HepG2 (cell line): ENCODE measurements at regions not wholly inside any gene's neighbourhood (a gene's known extent, or its start where the extent isn't known, plus 50 kb on each side); places are given as distances from the start of the nearest gene placed in this dataset.

Experiments used
- ATAC-seq: fragments of 200-7000 bp; cut with Tn5 transposase; 3 replicates; pipeline ENCODE4 v1.9.1; 2020; ENCODE audit warnings: mild to moderate bottlenecking, moderate library complexity
- BruUV-seq: library from RNA; stranded (reverse); fragments of 400-500 nt; replicated peaks from 2 replicates; lab custom pipeline; 2021; lab: Mats Ljungman, UMichigan
- CTCF ChIA-PET: fragments of 300-600 bp; formaldehyde crosslinking; extraction: SDS; loops from one replicate; lab custom pipeline; 2021; ENCODE audit warnings: low total read pairs, inconsistent platforms, low intra/inter-chr PET ratio; lab: Yijun Ruan, JAX
- POLR2A ChIA-PET: fragments of 350-600 bp; sonication (Branson Sonifier 250); formaldehyde crosslinking; loops from one replicate; lab custom pipeline; 2020; ENCODE audit warnings: antibody characterized with exemption, inconsistent platforms; lab: Yijun Ruan, JAX
- DNase-seq: peaks from one replicate; pipeline ENCODE4 v3.0.0-alpha.2; 2015; ENCODE audit warnings: low spot score
- FAIRE-seq: peaks from 3 replicates; lab custom pipeline; 2011; peaks lifted over from hg19 to GRCh38; lab: Jason Lieb, UNC
- H2AFZ ChIP-seq: one replicate; pipeline ENCODE4 v1.6.1; 2011; ENCODE audit warnings: low read length, inconsistent platforms
- H3K27ac ChIP-seq: fragments of 300-600 bp; 3 replicates; pipeline ENCODE4 v1.8.0; 2011; ENCODE audit warnings: mixed run types, mild to moderate bottlenecking, mixed read lengths, low read length, inconsistent platforms; ENCODE audit not compliant: insufficient read depth; ENCODE audit errors: extremely low read length
- H3K27me3 ChIP-seq, 2 experiments: fragments of 200-600 bp in 1 of 2; 2 replicates in 1 of 2; 3 replicates in 1 of 2; pipeline versions ENCODE4 v1.6.0 to v1.8.0; 2011; ENCODE audit warnings: low read length in 2 of 2, mild to moderate bottlenecking in 2 of 2, moderate library complexity in 2 of 2, inconsistent platforms in 1 of 2; ENCODE audit not compliant: insufficient read depth in 2 of 2, control insufficient read depth in 1 of 2
- H3K36me3 ChIP-seq, 2 experiments: fragments of 200-600 bp in 1 of 2; replicated peaks in 1 of 2; 2 replicates in 1 of 2; 3 replicates in 1 of 2; pipeline versions ENCODE4 v1.5.1 to v1.8.0; 2011; ENCODE audit warnings: low read length in 2 of 2, inconsistent platforms in 1 of 2; ENCODE audit not compliant: insufficient read depth in 2 of 2, control insufficient read depth in 1 of 2
- H3K4me1 ChIP-seq: 2 replicates; pipeline ENCODE4 v1.5.1; 2012; ENCODE audit warnings: low read length, inconsistent platforms; ENCODE audit not compliant: insufficient read depth
- H3K4me2 ChIP-seq: 2 replicates; pipeline ENCODE4 v1.6.0; 2011; ENCODE audit warnings: low read depth, low read length, inconsistent platforms
- H3K4me3 ChIP-seq, 3 experiments: fragments of 200-600 bp in 1 of 3; sonication (generic), shearing (Covaris generic) in 1 of 3; replicated peaks in 1 of 3; 2 replicates each; pipeline ENCODE4 v1.5.1; 2011 to 2016; ENCODE audit warnings: low read length in 3 of 3, inconsistent platforms in 2 of 3, low read depth in 2 of 3, mild to moderate bottlenecking in 2 of 3, control low read depth in 1 of 3, mixed read lengths in 1 of 3; ENCODE audit not compliant: insufficient read depth in 1 of 3
- H3K79me2 ChIP-seq: one replicate; pipeline ENCODE4 v1.6.1; 2011; ENCODE audit warnings: low read length, inconsistent platforms; ENCODE audit not compliant: insufficient read depth
- H3K9ac ChIP-seq: 2 replicates; pipeline ENCODE4 v1.6.0; 2011; ENCODE audit warnings: mild to moderate bottlenecking, low read depth, low read length, inconsistent platforms; ENCODE audit not compliant: insufficient read depth
- H3K9me3 ChIP-seq: 2 replicates; pipeline ENCODE4 v1.5.1; 2012; ENCODE audit warnings: mild to moderate bottlenecking, low read length
- H4K20me1 ChIP-seq: 2 replicates; pipeline ENCODE4 v1.6.0; 2011; ENCODE audit warnings: inconsistent platforms, mild to moderate bottlenecking, low read length, moderate library complexity; ENCODE audit not compliant: insufficient read depth
- AHDC1 ChIP-seq: sonication (generic); formaldehyde crosslinking; IDR thresholded peaks from 2 replicates; pipeline ENCODE4 v1.5.1; 2020; ENCODE audit warnings: mild to moderate bottlenecking, missing genetic modification reagents, borderline replicate concordance
- ATF7-NPFF ChIP-seq: sonication (generic); formaldehyde crosslinking; IDR thresholded peaks from 2 replicates; pipeline ENCODE4 v1.8.1; 2023; ENCODE audit warnings: mild to moderate bottlenecking, low read depth, missing genetic modification reagents, moderate library complexity
- BCL6 ChIP-seq: IDR thresholded peaks from 2 replicates; pipeline ENCODE4 v1.6.1; 2016; ENCODE audit warnings: missing genetic modification reagents, missing compliant biosample characterization
- BHLHE40 ChIP-seq: IDR thresholded peaks from 2 replicates; pipeline ENCODE4 v1.6.1; 2011; ENCODE audit warnings: low read length, improper control_type of control experiment
- FOXA1 ChIP-seq, 2 experiments: fragments of 450-650 bp in 1 of 2; sonication (generic) in 1 of 2; formaldehyde crosslinking in 1 of 2; IDR thresholded peaks; 2 replicates each; pipeline versions ENCODE4 v1.4.0 to v1.6.1; 2016 to 2020; ENCODE audit warnings: missing genetic modification reagents in 1 of 2
- NCOA1 ChIP-seq: sonication (generic); formaldehyde crosslinking; IDR thresholded peaks from 2 replicates; pipeline ENCODE4 v1.9.0; 2021; ENCODE audit warnings: missing genetic modification reagents
- NFKBIZ ChIP-seq: IDR thresholded peaks from 2 replicates; pipeline ENCODE4 v1.6.1; 2018; ENCODE audit warnings: missing genetic modification reagents, missing compliant biosample characterization
- PHF21A ChIP-seq: sonication (generic); formaldehyde crosslinking; IDR thresholded peaks from 2 replicates; pipeline ENCODE4 v1.5.0; 2020; ENCODE audit warnings: mild to moderate bottlenecking, missing genetic modification reagents
- POGZ ChIP-seq: sonication (generic); formaldehyde crosslinking; IDR thresholded peaks from 2 replicates; pipeline ENCODE4 v1.4.0; 2020; ENCODE audit warnings: mild to moderate bottlenecking, missing genetic modification reagents
- RAD51 ChIP-seq: fragments of 450-650 bp; IDR thresholded peaks from 2 replicates; pipeline ENCODE4 v1.6.1; 2016; ENCODE audit warnings: borderline replicate concordance
- RARA ChIP-seq: IDR thresholded peaks from 2 replicates; pipeline ENCODE4 v1.6.1; 2016; ENCODE audit warnings: missing genetic modification reagents, missing compliant biosample characterization
- RXRB ChIP-seq: IDR thresholded peaks from 2 replicates; pipeline ENCODE4 v1.6.1; 2016; ENCODE audit warnings: borderline replicate concordance, missing genetic modification reagents, missing compliant biosample characterization
- SATB2 ChIP-seq: sonication (generic); formaldehyde crosslinking; IDR thresholded peaks from 2 replicates; pipeline ENCODE4 v1.5.0; 2020; ENCODE audit warnings: missing genetic modification reagents
- WGBS: methylation state at CpG from one replicate; pipeline ENCODE4 v1.1.6; 2017; ENCODE audit warnings: low lambda C conversion rate; 5-methylcytosine and 5-hydroxymethylcytosine counted together
- in situ Hi-C: cut with HindIII; loops from 2 replicates; pipeline ENCODE4 v1.10.0; 2017; ENCODE audit warnings: low pct_unique_long_range_greater_than_20kb; ENCODE audit not compliant: extremely low pct_ligation_motif_present
- intact Hi-C: fragments of 100-400 bp; cut with micrococcal nuclease; formaldehyde crosslinking; loops from one replicate; pipeline ENCODE4 v1.10.0; 2022; ENCODE audit not compliant: unreplicated experiment
- TF ChIP-seq, protein P1 (sequence below): sonication (generic); formaldehyde crosslinking; IDR thresholded peaks from 2 replicates; pipeline ENCODE4 v1.5.1; 2020; ENCODE audit warnings: mild to moderate bottlenecking, missing genetic modification reagents, moderate library complexity
- TF ChIP-seq, protein P2 (sequence below): sonication (generic); formaldehyde crosslinking; conservative IDR thresholded peaks from 2 replicates; pipeline ENCODE4 v1.8.1; 2023; ENCODE audit warnings: missing genetic modification reagents
- TF ChIP-seq, protein P3 (sequence below): sonication (generic); formaldehyde crosslinking; IDR thresholded peaks from 2 replicates; pipeline ENCODE4 v1.5.1; 2020; ENCODE audit warnings: missing genetic modification reagents, mild to moderate bottlenecking, borderline replicate concordance

DNA sequence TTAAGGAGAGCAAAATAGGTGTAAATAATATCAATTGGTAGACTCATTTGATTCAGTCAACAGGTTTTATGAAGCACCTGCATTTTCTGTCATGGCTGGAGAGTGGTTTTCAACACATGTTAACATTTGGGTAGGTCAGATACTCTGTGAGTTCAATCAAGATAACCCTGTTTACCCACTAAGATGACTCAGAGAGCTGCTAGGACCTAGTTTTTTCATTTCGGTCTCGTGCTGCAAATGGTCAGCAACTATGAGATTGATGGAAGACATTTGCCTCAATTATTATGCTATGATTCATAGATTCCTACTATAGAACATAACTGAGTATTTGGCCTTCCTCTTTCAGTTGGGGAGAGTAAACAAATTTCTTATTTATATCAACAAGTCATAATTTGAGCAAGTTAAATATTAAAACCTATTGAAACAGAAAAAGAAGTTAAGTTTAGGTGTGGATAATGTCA, 391.4 kb upstream of the CITED2 start:
- Histone ChIP-seq H3K4me3 (no peak overlapping the region), H3K36me3 (no peaks in the 10 kb centered on the region), H3K4me2 (no peak overlapping the region), H3K27ac (no peak overlapping the region), H4K20me1 (no peaks in the 10 kb centered on the region), H3K9me3 (no peaks in the 10 kb centered on the region), H3K9ac (no peak overlapping the region), H2AFZ (no peak overlapping the region), H3K27me3 (no peaks in the 10 kb centered on the region), H3K4me1 (peaks cover 18% of the 10 kb centered on the region), H3K79me2 (no peaks in the 10 kb centered on the region)
- DNase-seq = peak; percentile 70
- BruUV-seq = no TSS peak
- CTCF ChIA-PET = no interaction called here
- intact Hi-C loops (loop anchor here (2.0 kb wide), 1 partner anchor 393 kb away; no protein-coding TSS in a partner anchor), in situ Hi-C loops (loop anchor here (10.0 kb wide), 1 partner anchor 391 kb away; the partner anchor contains the start of gene CITED2)
- 9% methylated on average over 2 of the region's 2 CpGs for WGBS
- POLR2A ChIA-PET = no interaction called here
- peak; percentile 18 for FAIRE-seq
- ATAC-seq = peak; percentile 75
- TF ChIP-seq RARA (CRISPR knock-in tag) (peak; percentile 30; the same call in 1 of the 2 replicates), NFKBIZ (no peak), BCL6 (0 out of 2 replicates have a peak, but pooled peaks have one; percentile 11), BHLHE40 (peak; percentile 83), ATF7-NPFF (CRISPR knock-in tag) (no peak), AHDC1 (CRISPR knock-in tag) (peak; percentile 72; the same call in 1 of the 2 replicates), POGZ (CRISPR knock-in tag) (0 out of 2 replicates have a peak, but pooled peaks have one; percentile 19), FOXA1 (IDR thresholded peaks at IDR 0.05) (no peak), FOXA1 (CRISPR knock-in tag; IDR thresholded peaks at IDR 0.05) (peak; percentile 82), RAD51 (no peak), RXRB (no peak), NCOA1 (CRISPR knock-in tag) (no peak), SATB2 (CRISPR knock-in tag) (no peak), PHF21A (CRISPR knock-in tag) (no peak)
- TF ChIP-seq, protein P1, sequence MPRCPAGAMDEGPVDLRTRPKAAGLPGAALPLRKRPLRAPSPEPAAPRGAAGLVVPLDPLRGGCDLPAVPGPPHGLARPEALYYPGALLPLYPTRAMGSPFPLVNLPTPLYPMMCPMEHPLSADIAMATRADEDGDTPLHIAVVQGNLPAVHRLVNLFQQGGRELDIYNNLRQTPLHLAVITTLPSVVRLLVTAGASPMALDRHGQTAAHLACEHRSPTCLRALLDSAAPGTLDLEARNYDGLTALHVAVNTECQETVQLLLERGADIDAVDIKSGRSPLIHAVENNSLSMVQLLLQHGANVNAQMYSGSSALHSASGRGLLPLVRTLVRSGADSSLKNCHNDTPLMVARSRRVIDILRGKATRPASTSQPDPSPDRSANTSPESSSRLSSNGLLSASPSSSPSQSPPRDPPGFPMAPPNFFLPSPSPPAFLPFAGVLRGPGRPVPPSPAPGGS (CRISPR knock-in tag) = no peak
- TF ChIP-seq, protein P2, sequence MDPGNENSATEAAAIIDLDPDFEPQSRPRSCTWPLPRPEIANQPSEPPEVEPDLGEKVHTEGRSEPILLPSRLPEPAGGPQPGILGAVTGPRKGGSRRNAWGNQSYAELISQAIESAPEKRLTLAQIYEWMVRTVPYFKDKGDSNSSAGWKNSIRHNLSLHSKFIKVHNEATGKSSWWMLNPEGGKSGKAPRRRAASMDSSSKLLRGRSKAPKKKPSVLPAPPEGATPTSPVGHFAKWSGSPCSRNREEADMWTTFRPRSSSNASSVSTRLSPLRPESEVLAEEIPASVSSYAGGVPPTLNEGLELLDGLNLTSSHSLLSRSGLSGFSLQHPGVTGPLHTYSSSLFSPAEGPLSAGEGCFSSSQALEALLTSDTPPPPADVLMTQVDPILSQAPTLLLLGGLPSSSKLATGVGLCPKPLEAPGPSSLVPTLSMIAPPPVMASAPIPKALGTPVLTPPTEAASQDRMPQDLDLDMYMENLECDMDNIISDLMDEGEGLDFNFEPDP (CRISPR knock-in tag) = no peak
- TF ChIP-seq, protein P3, sequence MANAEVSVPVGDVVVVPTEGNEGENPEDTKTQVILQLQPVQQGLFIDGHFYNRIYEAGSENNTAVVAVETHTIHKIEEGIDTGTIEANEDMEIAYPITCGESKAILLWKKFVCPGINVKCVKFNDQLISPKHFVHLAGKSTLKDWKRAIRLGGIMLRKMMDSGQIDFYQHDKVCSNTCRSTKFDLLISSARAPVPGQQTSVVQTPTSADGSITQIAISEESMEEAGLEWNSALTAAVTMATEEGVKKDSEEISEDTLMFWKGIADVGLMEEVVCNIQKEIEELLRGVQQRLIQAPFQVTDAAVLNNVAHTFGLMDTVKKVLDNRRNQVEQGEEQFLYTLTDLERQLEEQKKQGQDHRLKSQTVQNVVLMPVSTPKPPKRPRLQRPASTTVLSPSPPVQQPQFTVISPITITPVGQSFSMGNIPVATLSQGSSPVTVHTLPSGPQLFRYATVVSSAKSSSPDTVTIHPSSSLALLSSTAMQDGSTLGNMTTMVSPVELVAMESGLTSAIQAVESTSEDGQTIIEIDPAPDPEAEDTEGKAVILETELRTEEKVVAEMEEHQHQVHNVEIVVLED (CRISPR knock-in tag) = no peak
